ENCODE measurements at regions not wholly inside any gene's neighbourhood (a gene's known extent, or its start where the extent isn't known, plus 50 kb on each side); places are given as distances from the start of the nearest gene placed in this dataset.

- H3K27ac ChIP-seq (ENCODE audit: insufficient read depth, low read length) = no peak overlapping the region
- no peak overlapping the region for H2AK9ac ChIP-seq (replicated peaks; ENCODE audit: low read depth, low read length, poor library complexity)
- no peak for TF ChIP-seq CEBPB (IDR thresholded peaks at IDR 0.05; ENCODE audit: low read depth, low read length)
- TF ChIP-seq POLR2A (IDR thresholded peaks at IDR 0.05; ENCODE audit: low read depth, low read length) = no peak
- no peak for TF ChIP-seq MAZ (IDR thresholded peaks at IDR 0.05; ENCODE audit: borderline replicate concordance, low read depth, low read length)
- TF ChIP-seq CHD1 (IDR thresholded peaks at IDR 0.05; ENCODE audit: low read depth, low read length) = no peak
- no peak for TF ChIP-seq CTCF (conservative IDR thresholded peaks at IDR 0.05; ENCODE audit: low read depth, low read length)
- TF ChIP-seq MXI1 (IDR thresholded peaks at IDR 0.05; ENCODE audit: borderline replicate concordance, low read depth, low read length) = no peak
- no peak for TF ChIP-seq RAD21 (IDR thresholded peaks at IDR 0.05; ENCODE audit: low read length)
- no peak for TF ChIP-seq MAFK (IDR thresholded peaks at IDR 0.05; ENCODE audit: low read depth, low read length)
- TF ChIP-seq ELK1 (IDR thresholded peaks at IDR 0.05; ENCODE audit: borderline replicate concordance, low read depth, low read length) = no peak
- no peak for TF ChIP-seq NFE2L2 (IDR thresholded peaks at IDR 0.05; ENCODE audit: low read depth, low read length)
- TF ChIP-seq SMC3 (IDR thresholded peaks at IDR 0.05; ENCODE audit: low read depth, low read length) = no peak
- TF ChIP-seq BHLHE40 (IDR thresholded peaks at IDR 0.05; ENCODE audit: low read depth, low read length) = no peak
- no peak for TF ChIP-seq RFX5 (IDR thresholded peaks at IDR 0.05; ENCODE audit: low read depth, low read length)
- no peak for TF ChIP-seq USF2 (IDR thresholded peaks at IDR 0.05; ENCODE audit: low read depth, low read length)
- TF ChIP-seq FOS (IDR thresholded peaks at IDR 0.05; ENCODE audit: low read depth, low read length) = no peak
- H3K4me2 ChIP-seq (ENCODE audit: low read depth, low read length) = no peak overlapping the region
- no TSS peak for BruUV-seq (replicated peaks)
- no peak overlapping the region for H3K9ac ChIP-seq (ENCODE audit: low read depth, low read length)
- peak overlapping the region; percentile 83; the same call in 1 of the 2 replicates for H2BK120ac ChIP-seq (ENCODE audit: low read depth, low read length)
- peak overlapping the region; percentile 31; the same call in 2 of the 3 replicates for H2BK15ac ChIP-seq (ENCODE audit: low read depth, low read length)
- dilution Hi-C loops (cut with HindIII; ENCODE audit: low sequenced_read_pairs, unreplicated experiment) (no loop called here), intact Hi-C loops (cut with micrococcal nuclease) (loop anchor here (5.0 kb wide), 1 partner anchor 81 kb away; no protein-coding TSS in a partner anchor), in situ Hi-C loops (cut with MboI; ENCODE audit: low sequenced_read_pairs) (no loop called here)
- H2BK20ac ChIP-seq (ENCODE audit: low read depth, low read length) = peak overlapping the region; percentile 70; the same call in 1 of the 2 replicates
- ATAC-seq (ENCODE audit: low read depth) = no peak
- peak overlapping the region; percentile 68; the same call in 1 of the 2 replicates for H3K4ac ChIP-seq (ENCODE audit: low read depth, low read length)
- H4K5ac ChIP-seq (ENCODE audit: low read depth, low read length) = peak overlapping the region; percentile 89; the same call in 1 of the 2 replicates
- no peaks in the 10 kb centered on the region for H3K36me3 ChIP-seq (ENCODE audit: control insufficient read depth, insufficient read depth, low read length)
- no peaks in the 10 kb centered on the region for H3K79me1 ChIP-seq (ENCODE audit: low read depth in 1 of 2, low read length in 2 of 2)
- H3K9me3 ChIP-seq (ENCODE audit: control insufficient read depth, insufficient read depth, low read length) = no peaks in the 10 kb centered on the region
- peaks cover 25% of the 10 kb centered on the region for H3K4me1 ChIP-seq (ENCODE audit: control insufficient read depth, insufficient read depth, low read length)
- H2AFZ ChIP-seq (replicated peaks; ENCODE audit: low read length, poor library complexity) = no peak overlapping the region
- H4K20me1 ChIP-seq (ENCODE audit: insufficient read depth, low read length) = no peaks in the 10 kb centered on the region
- H2AK5ac ChIP-seq (ENCODE audit: low read depth, low read length) = no peak overlapping the region; the same call in 1 of the 2 replicates
- H3K27me3 ChIP-seq (ENCODE audit: control insufficient read depth, insufficient read depth, low read length) = no peaks in the 10 kb centered on the region
- H3K14ac ChIP-seq (replicated peaks; ENCODE audit: low read depth, low read length) = peak overlapping the region; percentile 70
- no peak overlapping the region for H3K56ac ChIP-seq (ENCODE audit: extremely low read depth, insufficient read depth, low read length)
- H2BK5ac ChIP-seq (ENCODE audit: low read depth, low read length, poor library complexity, severe bottlenecking) = peak overlapping the region; percentile 94
- H4K91ac ChIP-seq (ENCODE audit: insufficient read depth, low read depth, low read length) = peak overlapping the region; percentile 61; the same call in 1 of the 2 replicates
- no peak overlapping the region; the same call in 1 of the 2 replicates for H3K23ac ChIP-seq (ENCODE audit: low read depth, low read length)
- CTCF ChIA-PET = no interaction called here
- peaks cover 21% of the 10 kb centered on the region for H3K9me1 ChIP-seq (ENCODE audit: insufficient read depth, low read length)
- H4K8ac ChIP-seq (ENCODE audit: low read depth in 2 of 2, low read length in 2 of 2) = peak overlapping the region; percentile 4 to 42; a peak in 3 of 4 replicates
- H3K18ac ChIP-seq (ENCODE audit: low read depth, low read length) = peak overlapping the region; percentile 90
- H3K4me3 ChIP-seq (ENCODE audit: insufficient read depth, low read depth, low read length) = no peak overlapping the region
- peak; percentile 18 for DNase-seq
- POLR2A ChIA-PET (ENCODE audit: unreplicated experiment) = no interaction called here
Measured at GRCh38 chr13:33640832-33641231, 177.1 kb upstream of the RFC3 start.

All from IMR-90 (cell line).